ENCODE measurements at regions not wholly inside any gene's neighbourhood (a gene's known extent, or its start where the extent isn't known, plus 50 kb on each side); places are given as distances from the start of the nearest gene placed in this dataset.

- TF ChIP-seq CTCF (IDR thresholded peaks at IDR 0.05; ENCODE audit: unreplicated experiment in 3 of 3) = no peak
- H3K36me3 Mint-ChIP-seq (ENCODE audit: low read depth) = no peaks in the 10 kb centered on the region
- no peak overlapping the region for H3K4me3 Mint-ChIP-seq
- no peaks in the 10 kb centered on the region for H3K9me3 Mint-ChIP-seq
- H3K4me1 Mint-ChIP-seq = no peaks in the 10 kb centered on the region
- peaks cover 2% of the 10 kb centered on the region for H3K27me3 Mint-ChIP-seq (ENCODE audit: low read depth)
- no peak overlapping the region for H3K27ac Mint-ChIP-seq
Observed at GRCh38 chr1:13950637-13951036, 250.6 kb downstream of the PRDM2 start.

- peaks cover 6% of the 10 kb centered on the region for H3K4me1 Mint-ChIP-seq
- H3K9me3 Mint-ChIP-seq = no peaks in the 10 kb centered on the region
- TF ChIP-seq CTCF (IDR thresholded peaks at IDR 0.05; ENCODE audit: unreplicated experiment in 3 of 3) = no peak
- H3K36me3 Mint-ChIP-seq (ENCODE audit: low read depth) = no peaks in the 10 kb centered on the region
- no peak overlapping the region for H3K4me3 Mint-ChIP-seq
- H3K27ac Mint-ChIP-seq = no peak overlapping the region
- no peaks in the 10 kb centered on the region for H3K27me3 Mint-ChIP-seq (ENCODE audit: low read depth)
Observed at GRCh38 chr1:13951793-13952751, 252.1 kb downstream of the PRDM2 start.

GRCh38 chr1:13952985-13953384 is 253.0 kb downstream of the PRDM2 start:
- no peak overlapping the region for H3K27ac Mint-ChIP-seq
- H3K4me3 Mint-ChIP-seq = no peak overlapping the region
- H3K4me1 Mint-ChIP-seq = peaks cover 6% of the 10 kb centered on the region

GRCh38 chr1:13956393-13956792 is 256.4 kb downstream of the PRDM2 start:
- no peak overlapping the region for H3K27ac Mint-ChIP-seq
- peaks cover 6% of the 10 kb centered on the region for H3K4me1 Mint-ChIP-seq
- peaks cover 18% of the 10 kb centered on the region for H3K27me3 Mint-ChIP-seq (ENCODE audit: low read depth)
- no peaks in the 10 kb centered on the region for H3K36me3 Mint-ChIP-seq (ENCODE audit: low read depth)
- TF ChIP-seq CTCF (IDR thresholded peaks at IDR 0.05; ENCODE audit: unreplicated experiment in 3 of 3) = no peak
- H3K9me3 Mint-ChIP-seq = no peaks in the 10 kb centered on the region
- no peak overlapping the region for H3K4me3 Mint-ChIP-seq

More at GRCh38 chr1:13952985-13953384, 253.0 kb downstream of the PRDM2 start:
- no peak for TF ChIP-seq CTCF (IDR thresholded peaks at IDR 0.05; ENCODE audit: unreplicated experiment in 3 of 3)
- Mint-ChIP-seq H3K36me3 (ENCODE audit: low read depth) (no peaks in the 10 kb centered on the region), H3K27me3 (ENCODE audit: low read depth) (peaks cover 4% of the 10 kb centered on the region), H3K9me3 (no peaks in the 10 kb centered on the region)

GRCh38 chr1:13960375-13960987 is 260.5 kb downstream of the PRDM2 start:
- peak; percentile 92 to 95 (median 94) for TF ChIP-seq CTCF (IDR thresholded peaks at IDR 0.05; ENCODE audit: unreplicated experiment in 3 of 3)
- Mint-ChIP-seq H3K36me3 (ENCODE audit: low read depth) (no peaks in the 10 kb centered on the region), H3K4me1 (peaks cover 6% of the 10 kb centered on the region), H3K4me3 (no peak overlapping the region), H3K9me3 (no peaks in the 10 kb centered on the region), H3K27me3 (ENCODE audit: low read depth) (peaks cover 38% of the 10 kb centered on the region), H3K27ac (no peak overlapping the region)
